B cell (primary cell): ENCODE measurements at regions not wholly inside any gene's neighbourhood (a gene's known extent, or its start where the extent isn't known, plus 50 kb on each side); places are given as distances from the start of the nearest gene placed in this dataset.

ENCODE experiments used
- ATAC-seq: fragments of 200-7000 bp; cut with Tn5 transposase; one replicate; pipeline ENCODE4 v1.10.0; 2021; ENCODE audit warnings: low read depth, mild to moderate bottlenecking, moderate number of reproducible peaks, moderate library complexity
- CTCF ChIA-PET: fragments of 350-600 bp; sonication (Branson Sonifier 250); formaldehyde crosslinking; loops from one replicate; lab custom pipeline; 2021; ENCODE audit warnings: antibody characterized with exemption, inconsistent platforms; lab: Charles Lee
- POLR2A ChIA-PET: fragments of 350-600 bp; sonication (Branson Sonifier 250); formaldehyde crosslinking; loops from one replicate; lab custom pipeline; 2021; ENCODE audit warnings: antibody characterized with exemption; lab: Charles Lee
- DNase-seq: peaks from one replicate; pipeline ENCODE4 v3.0.0; 2013
- H2AFZ ChIP-seq: 2 replicates; pipeline ENCODE4 v1.6.1; 2012; ENCODE audit warnings: mild to moderate bottlenecking, low read depth, low read length; ENCODE audit not compliant: insufficient read depth, poor library complexity, severe bottlenecking
- H3K27ac ChIP-seq, 2 donors: 1 replicate in 1 of 2; 2 replicates in 1 of 2; pipeline ENCODE4 v1.5.1; 2012 to 2013; ENCODE audit warnings: low read length in 2 of 2, mild to moderate bottlenecking in 2 of 2, moderate library complexity in 1 of 2
- H3K27me3 ChIP-seq, 4 experiments: fragments of 200-600 bp in 1 of 4; sonication (generic) in 1 of 4; replicated peaks in 1 of 4; 1 replicate in 2 of 4; 2 replicates in 2 of 4; pipeline versions ENCODE4 v1.6.1 to v1.7.0; 2013 to 2016; ENCODE audit warnings: low read length in 3 of 4, mild to moderate bottlenecking in 2 of 4, mixed read lengths in 1 of 4, moderate library complexity in 1 of 4; ENCODE audit not compliant: insufficient read depth in 4 of 4, control insufficient read depth in 3 of 4; ENCODE audit errors: control extremely low read depth in 1 of 4
- H3K36me3 ChIP-seq, 2 experiments: replicated peaks in 1 of 2; 1 replicate in 1 of 2; 2 replicates in 1 of 2; pipeline versions ENCODE4 v1.6.1 to v1.7.1; 2013; ENCODE audit warnings: low read length in 1 of 2; ENCODE audit not compliant: insufficient read depth in 2 of 2, control insufficient read depth in 1 of 2; ENCODE audit errors: control extremely low read depth in 1 of 2, extremely low read depth in 1 of 2
- H3K4me1 ChIP-seq, 2 donors: fragments of 200-600 bp in 1 of 2; sonication (generic) in 1 of 2; 1 replicate in 1 of 2; 2 replicates in 1 of 2; pipeline versions ENCODE4 v1.5.1 to v1.6.1; 2013 to 2017; ENCODE audit warnings: low read length in 2 of 2; ENCODE audit not compliant: control insufficient read depth in 2 of 2, insufficient read depth in 2 of 2
- H3K4me2 ChIP-seq: replicated peaks from 2 replicates; pipeline ENCODE3; 2012; ENCODE audit warnings: mild to moderate bottlenecking, low read depth, low read length; ENCODE audit not compliant: poor library complexity, severe bottlenecking
- H3K4me3 ChIP-seq, 5 experiments: fragments of 200-600 bp in 1 of 5; sonication (generic) in 1 of 5; 1 replicate in 3 of 5; 2 replicates in 2 of 5; pipeline versions ENCODE4 v1.5.1 to v1.7.0; 2011 to 2016; ENCODE audit warnings: low read length in 4 of 5, mild to moderate bottlenecking in 4 of 5, low read depth in 2 of 5, control low read depth in 1 of 5, moderate library complexity in 1 of 5; ENCODE audit not compliant: insufficient read depth in 1 of 5; ENCODE audit errors: control extremely low read depth in 1 of 5, extremely low read depth in 1 of 5
- H3K79me2 ChIP-seq: fragments of 200-600 bp; sonication (generic); one replicate; pipeline ENCODE4 v1.6.0; 2016; ENCODE audit warnings: low read length; ENCODE audit not compliant: control insufficient read depth, insufficient read depth
- H3K9ac ChIP-seq: fragments of 200-600 bp; sonication (generic); 2 replicates; pipeline ENCODE4 v1.6.1; 2017; ENCODE audit warnings: mild to moderate bottlenecking, low read length, moderate library complexity
- H3K9me3 ChIP-seq, 3 donors: one replicate each; pipeline versions ENCODE4 v1.6.1 to v1.7.1; 2013; ENCODE audit warnings: low read length in 2 of 3; ENCODE audit not compliant: control insufficient read depth in 2 of 3, insufficient read depth in 1 of 3; ENCODE audit errors: control extremely low read depth in 1 of 3
- H4K20me1 ChIP-seq: 2 replicates; pipeline ENCODE4 v1.6.0; 2012; ENCODE audit warnings: mild to moderate bottlenecking, low read length; ENCODE audit not compliant: insufficient read depth, control insufficient read depth, poor library complexity, severe bottlenecking
- H3K27ac Mint-ChIP-seq: one replicate; pipeline ENCODE4 v1.8.0; 2021; ENCODE audit warnings: mixed read lengths
- H3K27me3 Mint-ChIP-seq: one replicate; pipeline ENCODE4 v1.8.0; 2021; ENCODE audit warnings: mixed read lengths
- H3K4me1 Mint-ChIP-seq: one replicate; pipeline ENCODE4 v1.8.0; 2021; ENCODE audit warnings: mixed read lengths
- H3K4me3 Mint-ChIP-seq: one replicate; pipeline ENCODE4 v1.8.0; 2021; ENCODE audit warnings: mixed read lengths
- H3K9me3 Mint-ChIP-seq: one replicate; pipeline ENCODE4 v1.8.0; 2022; ENCODE audit warnings: mixed read lengths; ENCODE audit not compliant: insufficient read depth
- CTCF ChIP-seq: fragments of 200-600 bp; IDR thresholded peaks from one replicate; pipeline ENCODE4 v1.8.0; 2022; ENCODE audit warnings: antibody characterized with exemption, mild to moderate bottlenecking
- EZH2 ChIP-seq: IDR thresholded peaks from 2 replicates; pipeline ENCODE4 v1.6.1; 2012; ENCODE audit warnings: borderline replicate concordance, low read depth, mild to moderate bottlenecking, moderate library complexity, low read length; ENCODE audit not compliant: insufficient read depth, poor library complexity, severe bottlenecking
- whole genome bisulfite sequencing: methylation state at CpG from one replicate; pipeline ENCODE4 v1.1.5; 2013; ENCODE audit warnings: missing lambda C conversion rate; ENCODE audit not compliant: insufficient coverage; 5-methylcytosine and 5-hydroxymethylcytosine counted together
- intact Hi-C: fragments of 100-400 bp; cut with micrococcal nuclease; formaldehyde crosslinking; loops from one replicate; pipeline ENCODE4 v1.10.0; 2022

GRCh38 chr10:44183667-44184632 is 200.9 kb downstream of the CXCL12 start:
- Histone ChIP-seq H3K9ac (no peak overlapping the region), H4K20me1 (no peaks in the 10 kb centered on the region), H3K79me2 (no peaks in the 10 kb centered on the region), H3K27ac (no peak overlapping the region), H2AFZ (no peak overlapping the region), H3K36me3 (no peaks in the 10 kb centered on the region), H3K9me3 (peaks cover 0 to 3% (median 0%) of the 10 kb centered on the region in 3 donors), H3K4me1 (no peaks in the 10 kb centered on the region), H3K4me3 (no peak overlapping the region), H3K27me3 (no peaks in the 10 kb centered on the region), H3K4me2 (no peak overlapping the region)
- Mint-ChIP-seq H3K27ac (no peak overlapping the region), H3K27me3 (no peaks in the 10 kb centered on the region), H3K9me3 (no peaks in the 10 kb centered on the region), H3K4me3 (no peak overlapping the region), H3K4me1 (no peaks in the 10 kb centered on the region)
- POLR2A ChIA-PET, result no interaction called here
- no peak for DNase-seq
- 83% methylated on average over 4 of the region's 8 CpGs for WGBS
- intact Hi-C loops, result no loop called here
- TF ChIP-seq EZH2, result no peak
- TF ChIP-seq CTCF, result no peak
- CTCF ChIA-PET, result no interaction called here
- ATAC-seq, result no peak

- DNase-seq (no peak), ATAC-seq (no peak)
- Mint-ChIP-seq H3K27me3 (no peaks in the 10 kb centered on the region), H3K27ac (no peak overlapping the region), H3K4me3 (no peak overlapping the region), H3K9me3 (no peaks in the 10 kb centered on the region), H3K4me1 (no peaks in the 10 kb centered on the region)
- intact Hi-C loops, result no loop called here
- no peak overlapping the region for H3K27ac ChIP-seq
- no peak overlapping the region for H3K4me2 ChIP-seq
- no peaks in the 10 kb centered on the region for H3K79me2 ChIP-seq
- no CpG with 5 or more reads among the region's 2 CpGs for WGBS
- ChIA-PET POLR2A (no interaction called here), CTCF (no interaction called here)
- no peaks in the 10 kb centered on the region for H3K27me3 ChIP-seq
- H2AFZ ChIP-seq, result no peak overlapping the region
- H3K4me1 ChIP-seq, result no peaks in the 10 kb centered on the region
- H3K36me3 ChIP-seq, result no peaks in the 10 kb centered on the region
- H3K9ac ChIP-seq, result no peak overlapping the region
- no peak overlapping the region for H3K4me3 ChIP-seq
- peaks cover 0 to 3% (median 0%) of the 10 kb centered on the region in 3 donors for H3K9me3 ChIP-seq
- H4K20me1 ChIP-seq, result no peaks in the 10 kb centered on the region
- TF ChIP-seq EZH2, result no peak
- no peak for TF ChIP-seq CTCF
Observed at GRCh38 chr10:44182909-44183308, 202.0 kb downstream of the CXCL12 start.
